Heart left ventricle (tissue), 13 donors: ENCODE measurements at regions not wholly inside any gene's neighbourhood (a gene's known extent, or its start where the extent isn't known, plus 50 kb on each side); places are given as distances from the start of the nearest gene placed in this dataset.

Experiments used
- CTCF ChIP-seq, 12 donors: fragments of 200-600 bp; sonication (generic) in 4 of 12; IDR thresholded peaks; one replicate each; pipeline versions ENCODE4 v1.5.0 to v1.8.0; 2018 to 2022; ENCODE audit warnings: antibody characterized with exemption in 12 of 12, mild to moderate bottlenecking in 5 of 12
- POLR2A ChIP-seq, 2 donors: fragments of 450-650 bp; IDR thresholded peaks; one replicate each; pipeline ENCODE4 v1.6.1; 2017; ENCODE audit warnings: antibody characterized with exemption in 2 of 2, mild to moderate bottlenecking in 2 of 2, moderate library complexity in 2 of 2
- donor health status: ischemic (EF 13 %, LVEDD 7.1; RV severe dilation, severe dysfunction).
- donor health status: DM: no; HTN: yes; CAD: no.
- donor health status: DM: no; HTN: no; CAD: no.
- donor health status: ischemic (EF 25% LVEDD 6.9; RV normal size, moderate dysfunction).
- donor health status: ischemic (EF 25% LVEDD 5.7; RV mildly dilated, moderate dysfunction).
- donor health status: ischemic (EF 35%, LVEDD 5.7; RV mildly dilated, moderate dysfunction).
- donor health status: nonischemic (EF 11% LVEDD 7.7; RV severe dilation, severe dysfunction).
- donor health status: DM: yes; HTN: yes; CAD: no.
- donor health status: PGD.
- donor health status: ischemic (EF 29% LVEDD 5.4; RV normal size, mild dysfunction).
- donor health status: nonischemic (EF 23%, LVEDD 6.1; RV moderate dilation, normal function).

- TF ChIP-seq CTCF (IDR thresholded peaks at IDR 0.05) (no peak), POLR2A (IDR thresholded peaks at IDR 0.05) (no peak)
These were observed 230.8 kb downstream of the NUAK1 start for GRCh38 chr12:105907982-105908381.
